Trophoblast cell (in vitro differentiated cells and primary cell): ENCODE measurements at regions not wholly inside any gene's neighbourhood (a gene's known extent, or its start where the extent isn't known, plus 50 kb on each side); places are given as distances from the start of the nearest gene placed in this dataset.

Source experiments
- DNase-seq, 2 donors: peaks; one replicate each; pipeline ENCODE4 v3.0.0-alpha.2; 2016
- H2AFZ ChIP-seq: 2 replicates; pipeline ENCODE4 v1.6.1; 2013; ENCODE audit warnings: low read length, moderate library complexity, mild to moderate bottlenecking; ENCODE audit not compliant: insufficient read depth, poor library complexity
- H2AK5ac ChIP-seq: 2 replicates; pipeline ENCODE4 v1.6.1; 2013; ENCODE audit warnings: mild to moderate bottlenecking, low read length
- H2BK120ac ChIP-seq: 2 replicates; pipeline ENCODE4 v1.6.1; 2013; ENCODE audit warnings: low read length, mild to moderate bottlenecking, moderate library complexity; ENCODE audit not compliant: insufficient read depth, poor library complexity
- H2BK12ac ChIP-seq: 2 replicates; pipeline ENCODE4 v1.6.1; 2013; ENCODE audit warnings: mild to moderate bottlenecking, low read length, moderate library complexity
- H2BK5ac ChIP-seq: 2 replicates; pipeline ENCODE4 v1.6.1; 2013; ENCODE audit warnings: low read length, low read depth, moderate library complexity, mild to moderate bottlenecking; ENCODE audit not compliant: poor library complexity
- H3K14ac ChIP-seq: 2 replicates; pipeline ENCODE4 v1.6.1; 2013; ENCODE audit warnings: mild to moderate bottlenecking, low read length
- H3K18ac ChIP-seq: 2 replicates; pipeline ENCODE4 v1.6.1; 2013; ENCODE audit warnings: mild to moderate bottlenecking, low read length
- H3K23ac ChIP-seq: 2 replicates; pipeline ENCODE4 v1.6.1; 2013; ENCODE audit warnings: low read length
- H3K27ac ChIP-seq: 2 replicates; pipeline ENCODE4 v1.5.1; 2013; ENCODE audit warnings: low read depth, mild to moderate bottlenecking, inconsistent platforms, low read length, moderate library complexity
- H3K27me3 ChIP-seq: 2 replicates; pipeline ENCODE4 v1.6.1; 2013; ENCODE audit warnings: inconsistent platforms, mild to moderate bottlenecking, low read length, moderate library complexity; ENCODE audit not compliant: insufficient read depth
- H3K36me3 ChIP-seq, 2 experiments: 1 replicate in 1 of 2; 2 replicates in 1 of 2; pipeline ENCODE4 v1.6.1; 2013; ENCODE audit warnings: low read length in 2 of 2, mild to moderate bottlenecking in 2 of 2, moderate library complexity in 1 of 2; ENCODE audit not compliant: insufficient read depth in 2 of 2, control insufficient read depth in 1 of 2
- H3K4ac ChIP-seq: 2 replicates; pipeline ENCODE4 v1.6.1; 2013; ENCODE audit warnings: low read depth, mild to moderate bottlenecking, low read length, moderate library complexity
- H3K4me1 ChIP-seq, 2 experiments: 1 replicate in 1 of 2; 2 replicates in 1 of 2; pipeline ENCODE4 v1.6.1; 2013; ENCODE audit warnings: low read length in 2 of 2, mild to moderate bottlenecking in 2 of 2, moderate library complexity in 1 of 2; ENCODE audit not compliant: insufficient read depth in 2 of 2, control insufficient read depth in 1 of 2
- H3K4me2 ChIP-seq: 2 replicates; pipeline ENCODE4 v1.6.1; 2013; ENCODE audit warnings: inconsistent platforms, mild to moderate bottlenecking, low read length, moderate library complexity
- H3K4me3 ChIP-seq: 2 replicates; pipeline ENCODE4 v1.5.1; 2013; ENCODE audit warnings: mild to moderate bottlenecking, low read depth, low read length, inconsistent platforms
- H3K79me1 ChIP-seq: one replicate; pipeline ENCODE4 v1.6.1; 2013; ENCODE audit warnings: low read length
- H3K79me2 ChIP-seq: 2 replicates; pipeline ENCODE4 v1.6.1; 2013; ENCODE audit warnings: low read length, mild to moderate bottlenecking; ENCODE audit not compliant: control insufficient read depth, insufficient read depth, poor library complexity
- H3K9ac ChIP-seq: 2 replicates; pipeline ENCODE4 v1.6.1; 2013; ENCODE audit warnings: mild to moderate bottlenecking, low read length
- H3K9me3 ChIP-seq: 2 replicates; pipeline ENCODE4 v1.6.1; 2013; ENCODE audit warnings: low read depth, mild to moderate bottlenecking, control low read depth, inconsistent platforms, low read length; ENCODE audit not compliant: insufficient read depth
- H4K12ac ChIP-seq: 2 replicates; pipeline ENCODE4 v1.6.1; 2013; ENCODE audit warnings: low read depth, mild to moderate bottlenecking, low read length, moderate library complexity
- H4K8ac ChIP-seq: 2 replicates; pipeline ENCODE4 v1.6.1; 2013; ENCODE audit warnings: low read depth, mild to moderate bottlenecking, low read length, moderate library complexity
- H4K91ac ChIP-seq: one replicate; pipeline ENCODE4 v1.6.1; 2013; ENCODE audit warnings: low read depth, mild to moderate bottlenecking, low read length, moderate library complexity
- WGBS: extraction: QIAGEN DNeasy Blood & Tissue Kit; methylation state at CpG from one replicate; pipeline ENCODE4 v1.1.7; 2013; ENCODE audit warnings: missing lambda C conversion rate; ENCODE audit not compliant: insufficient read length, insufficient coverage; ENCODE audit errors: extremely low coverage; 5-methylcytosine and 5-hydroxymethylcytosine counted together

GRCh38 chr11:127217452-127218274 lies 217.1 kb upstream of the KIRREL3 start:
- no peak overlapping the region for H2BK12ac ChIP-seq
- H3K14ac ChIP-seq = no peak overlapping the region
- no peaks in the 10 kb centered on the region for H3K4me1 ChIP-seq
- no peak for DNase-seq
- no peak overlapping the region for H4K12ac ChIP-seq
- H3K27me3 ChIP-seq = no peaks in the 10 kb centered on the region
- no peaks in the 10 kb centered on the region for H3K36me3 ChIP-seq
- no peak overlapping the region for H4K8ac ChIP-seq
- no peak overlapping the region for H2BK5ac ChIP-seq
- no peak overlapping the region for H4K91ac ChIP-seq
- WGBS = no CpG with 5 or more reads among the region's 7 CpGs
- H3K18ac ChIP-seq = no peak overlapping the region
- H3K4me3 ChIP-seq = no peak overlapping the region
- no peak overlapping the region for H3K4ac ChIP-seq
- no peak overlapping the region for H2AFZ ChIP-seq
- H3K27ac ChIP-seq = no peak overlapping the region
- H2AK5ac ChIP-seq = no peak overlapping the region
- H3K23ac ChIP-seq = no peak overlapping the region
- no peak overlapping the region for H3K9ac ChIP-seq
- no peak overlapping the region for H2BK120ac ChIP-seq
- no peak overlapping the region for H3K4me2 ChIP-seq
- no peaks in the 10 kb centered on the region for H3K79me2 ChIP-seq
- no peaks in the 10 kb centered on the region for H3K79me1 ChIP-seq
- H3K9me3 ChIP-seq = no peaks in the 10 kb centered on the region

GRCh38 chr11:127205688-127206217 lies 205.2 kb upstream of the KIRREL3 start:
- Histone ChIP-seq H2AFZ (no peak overlapping the region), H3K9ac (no peak overlapping the region), H3K79me2 (no peaks in the 10 kb centered on the region), H3K18ac (no peak overlapping the region), H3K4me3 (no peak overlapping the region), H3K4me1 (no peaks in the 10 kb centered on the region), H3K36me3 (no peaks in the 10 kb centered on the region), H3K9me3 (peaks cover 12% of the 10 kb centered on the region), H3K4me2 (no peak overlapping the region), H4K91ac (no peak overlapping the region), H3K14ac (no peak overlapping the region), H3K27me3 (no peaks in the 10 kb centered on the region), H4K12ac (no peak overlapping the region), H4K8ac (no peak overlapping the region), H2BK120ac (no peak overlapping the region), H2BK12ac (no peak overlapping the region), H3K23ac (no peak overlapping the region), H2BK5ac (no peak overlapping the region), H3K4ac (no peak overlapping the region), H3K79me1 (no peaks in the 10 kb centered on the region), H2AK5ac (no peak overlapping the region), H3K27ac (no peak overlapping the region)
- no CpG with 5 or more reads among the region's 3 CpGs for WGBS
- DNase-seq = no peak

- Histone ChIP-seq H3K9ac (no peak overlapping the region), H2BK120ac (no peak overlapping the region), H4K91ac (no peak overlapping the region), H3K4me3 (no peak overlapping the region), H3K36me3 (no peaks in the 10 kb centered on the region), H3K27me3 (no peaks in the 10 kb centered on the region), H2BK5ac (no peak overlapping the region), H3K23ac (no peak overlapping the region), H3K4me1 (no peaks in the 10 kb centered on the region), H4K8ac (no peak overlapping the region), H3K18ac (no peak overlapping the region), H3K9me3 (peaks cover 12% of the 10 kb centered on the region), H2AFZ (no peak overlapping the region), H3K4ac (no peak overlapping the region), H2BK12ac (no peak overlapping the region), H3K79me2 (no peaks in the 10 kb centered on the region), H4K12ac (no peak overlapping the region), H3K79me1 (no peaks in the 10 kb centered on the region), H2AK5ac (no peak overlapping the region), H3K4me2 (no peak overlapping the region), H3K14ac (no peak overlapping the region), H3K27ac (no peak overlapping the region)
- no CpG with 5 or more reads among the region's 3 CpGs for WGBS
- no peak for DNase-seq
Observed at GRCh38 chr11:127203490-127203889, 202.9 kb upstream of the KIRREL3 start.

- Histone ChIP-seq H3K4me3 (no peak overlapping the region), H4K12ac (no peak overlapping the region), H3K14ac (no peak overlapping the region), H3K9me3 (peaks cover 12% of the 10 kb centered on the region), H3K4me2 (no peak overlapping the region), H2BK120ac (no peak overlapping the region), H4K8ac (no peak overlapping the region), H3K4me1 (no peaks in the 10 kb centered on the region), H3K9ac (no peak overlapping the region), H2AK5ac (no peak overlapping the region), H2AFZ (no peak overlapping the region), H3K27me3 (no peaks in the 10 kb centered on the region), H3K79me1 (no peaks in the 10 kb centered on the region), H3K23ac (no peak overlapping the region), H3K18ac (no peak overlapping the region), H3K36me3 (no peaks in the 10 kb centered on the region), H3K27ac (no peak overlapping the region), H3K4ac (no peak overlapping the region), H4K91ac (no peak overlapping the region), H2BK12ac (no peak overlapping the region), H2BK5ac (no peak overlapping the region), H3K79me2 (no peaks in the 10 kb centered on the region)
- no peak for DNase-seq
Observed at GRCh38 chr11:127202105-127202504, 201.5 kb upstream of the KIRREL3 start.
